Loucy (cell line): ENCODE measurements at regions not wholly inside any gene's neighbourhood (a gene's known extent, or its start where the extent isn't known, plus 50 kb on each side); places are given as distances from the start of the nearest gene placed in this dataset.

ENCODE experiments used
- H2AFZ ChIP-seq: fragments of 200-600 bp; sonication (generic); 2 replicates; pipeline ENCODE4 v1.6.0; 2016; ENCODE audit warnings: antibody characterized with exemption, mild to moderate bottlenecking, low read length, moderate library complexity
- H3F3A ChIP-seq: fragments of 200-600 bp; 2 replicates; pipeline ENCODE4 v1.6.0; 2016; ENCODE audit warnings: antibody characterized with exemption, low read depth, mild to moderate bottlenecking
- H3K27me3 ChIP-seq: fragments of 200-600 bp; sonication (generic); 2 replicates; pipeline ENCODE4 v1.6.1; 2014; ENCODE audit warnings: low read length, mild to moderate bottlenecking; ENCODE audit not compliant: insufficient read depth, poor library complexity, severe bottlenecking
- H3K36me3 ChIP-seq: fragments of 200-600 bp; sonication (generic); 2 replicates; pipeline ENCODE4 v1.6.1; 2016; ENCODE audit warnings: low read length; ENCODE audit not compliant: insufficient read depth
- H3K4me1 ChIP-seq: fragments of 200-600 bp; sonication (generic); 2 replicates; pipeline ENCODE4 v1.5.1; 2014; ENCODE audit warnings: low read length, mild to moderate bottlenecking; ENCODE audit not compliant: insufficient read depth, poor library complexity, severe bottlenecking
- H3K4me2 ChIP-seq: fragments of 200-600 bp; sonication (generic); 2 replicates; pipeline ENCODE4 v1.6.0; 2014; ENCODE audit warnings: antibody characterized with exemption, low read length, low read depth, mild to moderate bottlenecking; ENCODE audit not compliant: poor library complexity, severe bottlenecking
- H3K4me3 ChIP-seq: fragments of 200-600 bp; sonication (generic); 2 replicates; pipeline ENCODE4 v1.5.1; 2014; ENCODE audit warnings: low read length, mild to moderate bottlenecking, mixed read lengths; ENCODE audit not compliant: poor library complexity, severe bottlenecking
- H3K79me2 ChIP-seq: fragments of 200-600 bp; sonication (generic); 2 replicates; pipeline ENCODE4 v1.6.1; 2014; ENCODE audit warnings: low read length; ENCODE audit not compliant: insufficient read depth
- H3K9ac ChIP-seq: fragments of 200-600 bp; sonication (generic); 2 replicates; pipeline ENCODE4 v1.6.0; 2014; ENCODE audit warnings: mild to moderate bottlenecking, low read depth, low read length, moderate library complexity; ENCODE audit not compliant: poor library complexity, severe bottlenecking
- H3K9me2 ChIP-seq: fragments of 200-600 bp; sonication (generic); replicated peaks from 2 replicates; pipeline ENCODE4 v1.6.1; 2016; ENCODE audit warnings: low read depth, low read length, mixed read lengths
- H3K9me3 ChIP-seq: fragments of 200-600 bp; sonication (generic); 2 replicates; pipeline ENCODE4 v1.6.1; 2014; ENCODE audit warnings: mild to moderate bottlenecking, antibody characterized with exemption, low read length, low read depth; ENCODE audit not compliant: insufficient read depth
- H4K20me1 ChIP-seq: fragments of 200-600 bp; sonication (generic); 2 replicates; pipeline ENCODE4 v1.6.0; 2014; ENCODE audit warnings: antibody characterized with exemption, low read length, mild to moderate bottlenecking; ENCODE audit not compliant: insufficient read depth, poor library complexity, severe bottlenecking
- CTCF ChIP-seq: fragments of 200-600 bp; sonication (generic); conservative IDR thresholded peaks from 2 replicates; pipeline ENCODE4 v1.5.1; 2014; ENCODE audit warnings: mild to moderate bottlenecking, antibody characterized with exemption, low read length
- EZH2phosphoT487 ChIP-seq: fragments of 200-600 bp; IDR thresholded peaks from 2 replicates; pipeline ENCODE4 v1.6.1; 2018; ENCODE audit warnings: antibody characterized with exemption, mild to moderate bottlenecking, moderate library complexity, borderline replicate concordance

- Histone ChIP-seq H3K9me3 (no peaks in the 10 kb centered on the region), H2AFZ (no peak overlapping the region)
- TF ChIP-seq CTCF (no peak), EZH2phosphoT487 (no peak)
Observed at GRCh38 chr1:79124756-79125155, 118.2 kb upstream of the ADGRL4 start.

GRCh38 chr1:79122521-79122920, 116.0 kb upstream of the ADGRL4 start:
- no peaks in the 10 kb centered on the region for H3K36me3 ChIP-seq
- no peaks in the 10 kb centered on the region for H3K9me3 ChIP-seq
- H3K9me2 ChIP-seq = no peaks in the 10 kb centered on the region
- no peak overlapping the region for H2AFZ ChIP-seq
- no peaks in the 10 kb centered on the region for H3F3A ChIP-seq
- H4K20me1 ChIP-seq = no peaks in the 10 kb centered on the region
- H3K79me2 ChIP-seq = no peaks in the 10 kb centered on the region
- no peaks in the 10 kb centered on the region for H3K4me1 ChIP-seq
- no peak overlapping the region for H3K9ac ChIP-seq
- TF ChIP-seq CTCF (no peak), EZH2phosphoT487 (no peak)
- H3K27me3 ChIP-seq = no peaks in the 10 kb centered on the region
- no peak overlapping the region for H3K4me2 ChIP-seq
- no peak overlapping the region for H3K4me3 ChIP-seq

More at GRCh38 chr1:79124756-79125155, 118.2 kb upstream of the ADGRL4 start:
- H3K4me2 ChIP-seq = no peak overlapping the region
- H3K36me3 ChIP-seq = no peaks in the 10 kb centered on the region
- no peaks in the 10 kb centered on the region for H3K27me3 ChIP-seq
- H3K79me2 ChIP-seq = no peaks in the 10 kb centered on the region
- no peaks in the 10 kb centered on the region for H3K4me1 ChIP-seq
- H3K4me3 ChIP-seq = no peak overlapping the region
- H3F3A ChIP-seq = no peaks in the 10 kb centered on the region
- H3K9ac ChIP-seq = no peak overlapping the region
- H4K20me1 ChIP-seq = no peaks in the 10 kb centered on the region
- H3K9me2 ChIP-seq = no peaks in the 10 kb centered on the region

- H3K4me1 ChIP-seq = no peaks in the 10 kb centered on the region
- H3K4me2 ChIP-seq = no peak overlapping the region
- TF ChIP-seq CTCF (no peak), EZH2phosphoT487 (no peak)
- no peak overlapping the region for H3K9ac ChIP-seq
- no peaks in the 10 kb centered on the region for H3K27me3 ChIP-seq
- no peaks in the 10 kb centered on the region for H3K79me2 ChIP-seq
- no peaks in the 10 kb centered on the region for H3K36me3 ChIP-seq
- H2AFZ ChIP-seq = no peak overlapping the region
- no peaks in the 10 kb centered on the region for H3K9me2 ChIP-seq
- H3K4me3 ChIP-seq = no peak overlapping the region
- no peaks in the 10 kb centered on the region for H3F3A ChIP-seq
- H4K20me1 ChIP-seq = no peaks in the 10 kb centered on the region
- 0 out of 2 replicates have a peak, but pooled peaks cover 2% of the 10 kb centered on the region for H3K9me3 ChIP-seq
Observed at GRCh38 chr1:79117376-79117775, 110.8 kb upstream of the ADGRL4 start.
